GM19351 (cell line): ENCODE measurements at regions not wholly inside any gene's neighbourhood (a gene's known extent, or its start where the extent isn't known, plus 50 kb on each side); places are given as distances from the start of the nearest gene placed in this dataset.

ENCODE experiments used
- ATAC-seq: cut with Tn5 transposase; IDR thresholded peaks from one replicate; pipeline ENCODE4 v1.9.1; 2021; ENCODE audit warnings: mild to moderate bottlenecking, moderate library complexity; ENCODE audit not compliant: unreplicated experiment

GRCh38 chr22:48088926-48089536 is 1326.6 kb downstream of the TBC1D22A start:
- ATAC-seq = no peak

DNA sequence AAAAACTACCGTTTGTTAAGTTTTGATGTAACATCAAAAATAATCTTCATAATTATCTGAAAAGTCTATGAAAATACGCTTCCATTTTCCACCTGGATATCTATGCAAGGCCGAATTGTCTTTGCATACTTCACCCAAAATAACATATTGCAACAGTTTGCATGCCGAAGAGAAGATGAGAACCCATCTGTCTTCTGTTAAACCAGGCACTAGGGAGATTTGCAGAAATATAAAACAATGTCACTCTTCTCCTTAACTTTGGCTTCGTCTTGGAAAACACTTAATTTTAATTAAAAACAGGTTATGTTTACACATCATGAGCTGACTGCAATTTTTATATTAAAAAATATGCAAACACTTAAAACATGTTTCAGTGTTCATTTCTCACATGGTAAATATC is 1325.8 kb downstream of the TBC1D22A start:
- no peak for ATAC-seq

- no peak for ATAC-seq
Measured at GRCh38 chr22:48085901-48086645, 1323.6 kb downstream of the TBC1D22A start.

DNA sequence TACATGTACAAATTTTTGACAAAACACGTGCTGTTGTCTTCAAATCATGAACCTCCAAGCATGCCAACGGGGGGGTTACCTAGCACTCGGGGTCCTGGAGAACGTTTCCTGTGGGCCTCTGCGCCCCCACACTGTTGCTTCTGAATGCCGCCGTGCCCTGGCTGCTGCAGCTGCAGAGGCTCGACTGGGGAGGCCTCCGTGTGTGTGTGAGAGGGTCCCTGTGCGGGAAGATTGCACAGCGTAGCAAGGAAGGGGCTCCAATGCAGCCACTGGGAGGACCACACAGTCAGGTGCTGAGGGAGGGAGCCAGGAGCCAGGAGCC is 1322.2 kb downstream of the TBC1D22A start:
- ATAC-seq = no peak

DNA sequence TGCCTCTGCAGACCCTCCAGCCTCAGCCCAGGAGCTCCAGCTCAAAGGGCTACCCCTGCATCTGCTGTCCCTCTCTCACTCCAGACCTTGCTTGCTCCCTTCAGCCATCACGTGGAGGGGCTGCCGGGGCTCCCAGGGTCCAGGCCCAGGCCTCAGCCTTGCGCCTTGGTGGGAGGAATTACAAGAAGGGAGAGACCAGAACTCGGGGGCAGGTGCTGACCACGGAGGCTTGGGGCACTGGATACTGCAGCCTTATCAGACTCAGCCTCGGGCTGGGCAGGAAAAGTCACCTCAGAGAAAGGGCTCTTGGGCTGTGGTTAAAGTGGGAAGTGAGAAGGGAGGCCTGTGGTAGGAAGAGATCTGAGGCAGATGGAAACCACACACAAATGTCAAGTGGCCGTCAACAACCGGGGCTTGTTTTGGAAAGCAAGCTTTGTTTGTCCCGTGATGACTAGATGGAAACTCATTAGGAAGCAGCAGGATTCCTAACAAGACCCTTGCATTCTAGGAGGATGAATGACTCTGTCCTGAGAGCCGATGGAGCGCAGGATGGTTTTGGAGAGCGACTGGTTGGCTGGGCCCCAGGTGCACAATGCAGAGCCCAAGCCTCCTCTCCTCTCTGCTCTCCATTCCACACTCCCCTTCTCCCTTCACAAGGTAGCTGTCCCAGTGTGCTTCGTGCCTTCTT is 1321.7 kb downstream of the TBC1D22A start:
- ATAC-seq = peak; percentile 71

DNA sequence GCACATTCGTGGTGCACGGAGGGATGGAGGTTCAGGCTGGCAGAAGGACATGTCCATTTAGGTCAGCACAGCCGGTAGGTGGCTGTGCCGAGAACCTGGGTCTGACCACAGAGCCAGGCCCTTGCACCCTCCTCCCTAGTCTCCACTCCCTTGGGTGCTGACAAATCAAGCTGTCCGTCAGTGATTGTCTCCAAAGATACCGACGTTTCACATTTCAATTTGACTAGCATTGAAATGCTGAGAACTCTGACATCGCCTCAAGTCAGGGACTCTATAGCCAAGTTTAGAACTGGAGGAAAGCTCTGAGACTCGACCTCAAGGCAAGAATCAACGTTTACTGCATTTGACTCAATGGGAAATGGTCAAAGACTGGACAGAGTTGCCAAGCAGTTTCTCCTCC is 1321.1 kb downstream of the TBC1D22A start:
- peak; percentile 50 for ATAC-seq

- no peak for ATAC-seq
Measured at GRCh38 chr22:48082284-48082683, 1319.8 kb downstream of the TBC1D22A start.

GRCh38 chr22:48081281-48081680 is 1318.8 kb downstream of the TBC1D22A start:
- ATAC-seq = no peak

GRCh38 chr22:48080316-48081165 is 1318.1 kb downstream of the TBC1D22A start:
- no peak for ATAC-seq

- ATAC-seq = no peak
Measured at GRCh38 chr22:48079505-48080290, 1317.2 kb downstream of the TBC1D22A start.

GRCh38 chr22:48078825-48079224 is 1316.4 kb downstream of the TBC1D22A start:
- ATAC-seq = no peak

DNA sequence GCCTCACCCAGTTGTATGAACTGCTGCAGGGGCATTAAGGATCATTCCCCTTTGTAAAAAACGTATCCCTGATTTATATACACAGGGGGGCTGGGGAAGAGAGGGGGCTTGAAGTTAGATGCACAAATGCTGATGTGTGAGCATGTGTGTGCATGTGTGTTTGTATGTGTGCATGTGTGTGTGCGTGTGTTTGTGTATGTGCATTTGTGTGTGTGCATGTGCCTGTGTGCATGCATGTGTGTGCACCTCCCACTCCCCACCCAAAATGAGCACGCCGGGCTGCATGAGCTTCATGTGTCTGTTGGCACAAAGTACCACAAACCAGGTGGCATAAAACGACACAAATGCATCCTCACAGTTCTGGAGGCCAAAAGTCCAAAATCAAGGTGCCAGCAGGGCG is 1315.2 kb downstream of the TBC1D22A start:
- ATAC-seq = no peak

DNA sequence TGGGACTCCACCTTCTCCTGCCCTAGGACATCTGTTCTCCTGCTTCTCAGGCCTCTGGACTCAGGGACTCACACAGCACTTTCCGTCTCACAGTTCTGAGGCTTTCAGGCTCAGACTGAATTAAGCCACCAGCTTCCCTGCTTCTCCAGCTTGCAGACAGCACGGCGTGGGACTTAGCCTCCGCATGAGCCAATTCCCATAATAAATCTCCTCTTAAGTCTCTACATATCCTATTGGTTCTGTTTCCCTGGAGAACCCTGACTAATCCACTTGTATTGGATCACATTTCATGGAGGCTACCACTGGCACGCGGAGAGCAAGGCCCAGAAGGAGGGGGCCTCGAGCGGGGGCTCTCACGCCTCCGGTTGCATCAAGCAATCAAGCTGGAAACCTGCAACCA is 1313.6 kb downstream of the TBC1D22A start:
- no peak for ATAC-seq

- ATAC-seq = no peak
Measured at GRCh38 chr22:48075604-48076003, 1313.2 kb downstream of the TBC1D22A start.

DNA sequence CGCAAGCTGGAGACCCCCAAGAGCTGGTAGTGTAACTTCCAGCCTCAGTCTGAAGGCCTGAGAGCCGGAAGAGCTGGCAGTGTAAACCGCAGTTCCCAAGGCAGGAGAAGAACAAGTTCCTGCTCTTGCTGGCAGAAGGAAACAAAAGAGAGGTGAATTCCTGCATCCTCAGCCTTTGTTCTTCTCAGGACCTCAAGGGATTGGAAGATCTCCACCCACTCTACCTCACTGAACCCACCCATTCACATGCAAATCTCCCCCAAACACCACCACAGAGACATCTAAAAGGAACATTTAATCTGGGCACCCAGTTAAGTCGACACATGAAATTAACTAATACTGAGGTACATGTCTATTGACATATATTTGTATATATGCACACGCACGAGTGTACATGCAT is 1310.3 kb downstream of the TBC1D22A start:
- no peak for ATAC-seq

DNA sequence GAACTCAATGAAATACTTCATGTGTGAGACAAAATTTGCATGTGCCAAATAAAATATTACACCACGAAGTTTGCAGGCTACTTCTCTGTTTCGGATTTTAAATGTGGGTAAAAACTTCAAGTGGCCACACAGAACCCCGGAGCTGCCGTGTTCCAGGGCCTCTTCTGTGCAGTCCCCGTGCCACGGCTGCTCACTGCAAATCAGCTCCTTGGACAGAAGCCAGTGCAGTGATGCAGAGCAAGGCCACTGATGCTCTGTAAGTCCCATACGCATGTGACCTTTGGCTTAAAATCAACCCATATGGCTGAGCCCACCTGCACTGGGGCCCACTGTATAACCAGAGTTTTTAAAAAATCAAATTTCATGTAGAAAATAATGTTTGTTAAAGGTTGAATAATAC is 1309.4 kb downstream of the TBC1D22A start:
- ATAC-seq = no peak

GRCh38 chr22:48071305-48071704 is 1308.9 kb downstream of the TBC1D22A start:
- ATAC-seq = no peak

GRCh38 chr22:48070760-48071159 is 1308.3 kb downstream of the TBC1D22A start:
- ATAC-seq = no peak

DNA sequence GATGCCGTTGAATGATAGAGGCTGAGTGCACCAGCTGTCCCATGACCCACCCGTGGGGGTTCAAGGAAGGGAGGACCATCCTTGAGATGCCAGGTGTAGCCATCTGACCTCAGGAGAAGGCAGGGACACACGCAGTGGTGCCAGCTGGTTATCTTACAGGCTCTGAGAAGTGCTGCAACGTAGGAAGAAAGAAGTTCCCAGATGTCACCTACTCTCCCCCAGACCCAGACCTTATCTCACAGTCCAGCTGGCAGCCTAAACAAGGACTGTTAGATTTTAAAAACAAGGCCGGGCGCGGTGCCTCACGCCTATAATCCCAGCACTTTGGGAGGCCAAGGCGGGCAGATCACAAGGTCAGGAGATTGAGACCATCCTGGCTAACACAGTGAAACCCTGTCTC is 1307.6 kb downstream of the TBC1D22A start:
- ATAC-seq = no peak

GRCh38 chr22:48069256-48069655 is 1306.8 kb downstream of the TBC1D22A start:
- ATAC-seq = no peak
